Pons (tissue), 1 donor: ENCODE measurements at regions not wholly inside any gene's neighbourhood (a gene's known extent, or its start where the extent isn't known, plus 50 kb on each side); places are given as distances from the start of the nearest gene placed in this dataset.

Source experiments
- DNase-seq: peaks from one replicate; pipeline ENCODE4 v3.0.0-alpha.2; 2016; ENCODE audit warnings: low spot score

DNA sequence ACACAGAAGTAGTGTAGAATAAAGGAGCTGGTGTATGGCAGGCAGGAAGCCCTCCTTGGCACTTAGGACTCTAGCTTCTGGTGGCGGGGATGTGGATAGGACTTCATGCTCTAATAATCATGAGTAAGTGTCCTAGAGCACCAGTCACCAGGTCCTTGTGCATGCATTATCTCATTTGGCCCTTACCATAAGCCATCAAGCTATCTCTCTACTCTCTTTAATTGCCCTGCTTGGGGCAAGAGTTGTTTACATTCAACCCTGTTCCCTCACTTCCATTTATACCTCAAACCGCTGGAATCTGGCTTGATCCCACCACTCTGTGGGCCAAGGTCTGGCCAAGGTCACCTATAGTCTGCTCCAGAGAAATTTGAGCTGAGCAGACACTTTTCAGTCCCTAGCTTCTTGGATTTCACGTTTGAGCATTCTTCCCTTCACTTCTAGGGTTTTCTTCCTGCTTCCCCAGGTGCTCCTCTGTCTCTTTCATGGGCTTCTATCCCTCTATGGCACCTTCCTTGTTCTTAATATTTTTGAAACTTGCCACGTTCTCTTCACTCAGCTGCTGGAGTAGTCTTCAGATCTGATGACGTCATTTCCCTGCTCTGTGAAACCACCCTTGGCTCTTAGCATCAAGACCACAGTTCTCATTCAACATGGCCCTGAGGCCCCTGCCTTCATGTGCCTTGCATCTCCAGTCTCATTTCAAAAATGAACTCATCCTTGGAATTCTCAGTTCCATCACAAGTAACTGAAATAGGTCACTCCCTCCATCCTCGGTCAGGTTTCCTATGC is 94.9 kb upstream of the GATA6 start:
- DNase-seq = no peak

DNA sequence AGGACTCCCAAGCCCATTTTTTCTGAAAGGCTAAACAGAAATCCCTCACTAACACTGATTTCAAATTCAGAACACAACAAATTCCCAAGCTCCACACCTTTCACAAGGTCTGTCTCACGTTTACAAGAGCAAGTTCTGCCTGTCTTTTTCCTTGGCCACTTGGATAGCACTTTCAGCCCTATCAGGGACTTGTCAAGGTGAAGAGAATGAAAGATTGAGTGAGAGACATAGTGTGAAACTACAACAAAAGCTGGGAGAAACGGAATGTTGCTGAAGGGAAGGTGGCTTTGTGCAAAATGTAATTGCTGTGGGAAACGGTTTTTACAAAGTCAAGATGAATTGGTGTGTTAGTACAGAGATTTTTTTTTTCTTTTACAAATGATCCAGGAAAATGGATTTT is 89.4 kb upstream of the GATA6 start:
- DNase-seq = no peak

DNA sequence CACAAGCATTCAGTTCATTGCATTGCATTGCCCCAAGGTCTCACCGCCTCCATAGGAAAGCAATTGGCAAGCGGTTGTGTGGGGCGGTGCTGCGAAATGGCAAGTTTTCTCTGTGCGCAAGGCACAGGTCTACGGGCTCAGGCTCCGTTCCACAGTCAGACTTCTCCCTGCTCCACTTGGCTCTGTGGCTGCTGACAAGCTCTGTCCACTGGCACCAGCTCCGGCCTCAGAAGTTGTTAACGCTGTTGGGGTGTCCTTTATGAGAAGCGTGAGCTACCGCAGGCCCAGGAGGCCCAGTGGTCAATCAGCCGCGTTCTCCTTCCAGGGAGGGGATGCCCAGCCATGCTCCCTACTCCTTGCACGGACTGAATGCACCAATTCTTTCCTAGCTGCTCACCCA is 87.0 kb upstream of the GATA6 start:
- DNase-seq = no peak

DNA sequence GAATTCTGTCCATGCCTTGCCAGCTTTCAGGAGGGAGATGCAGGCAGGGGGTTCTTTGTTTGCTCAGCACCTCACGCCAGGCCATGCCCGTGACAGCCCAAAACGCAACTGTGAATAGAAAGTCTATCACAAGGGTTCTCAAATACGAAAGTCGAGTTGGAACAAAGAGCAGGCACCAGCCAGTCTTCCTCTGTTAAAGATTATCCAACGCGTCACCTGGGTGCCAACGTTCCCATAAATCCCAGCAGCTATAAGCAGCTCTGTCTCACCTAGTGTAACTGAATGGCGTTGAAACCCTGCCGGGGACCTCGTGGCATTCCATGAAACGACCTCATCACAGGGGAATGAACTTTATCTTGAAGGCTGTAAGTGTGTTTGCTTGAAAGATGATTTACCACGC is 84.8 kb upstream of the GATA6 start:
- DNase-seq = no peak

DNA sequence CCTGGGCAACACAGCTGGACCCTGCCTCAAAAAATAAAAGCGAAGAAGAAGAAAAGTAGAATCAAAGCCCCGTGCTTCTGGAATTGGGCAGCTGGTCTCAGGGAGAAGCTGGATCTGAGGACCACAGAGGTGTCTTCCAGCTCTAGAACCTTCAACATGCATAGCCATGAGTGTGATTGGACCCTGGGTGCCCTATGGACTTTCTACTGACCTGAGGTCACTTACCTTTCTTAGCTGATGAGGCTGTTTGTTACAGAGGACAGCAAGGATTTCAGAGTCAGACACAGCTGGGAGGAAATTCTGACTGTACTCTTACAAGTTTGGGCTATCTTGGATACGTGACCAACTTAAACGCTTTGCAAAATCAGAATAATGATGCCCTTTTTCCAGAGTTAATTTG is 82.4 kb upstream of the GATA6 start:
- DNase-seq = no peak

DNA sequence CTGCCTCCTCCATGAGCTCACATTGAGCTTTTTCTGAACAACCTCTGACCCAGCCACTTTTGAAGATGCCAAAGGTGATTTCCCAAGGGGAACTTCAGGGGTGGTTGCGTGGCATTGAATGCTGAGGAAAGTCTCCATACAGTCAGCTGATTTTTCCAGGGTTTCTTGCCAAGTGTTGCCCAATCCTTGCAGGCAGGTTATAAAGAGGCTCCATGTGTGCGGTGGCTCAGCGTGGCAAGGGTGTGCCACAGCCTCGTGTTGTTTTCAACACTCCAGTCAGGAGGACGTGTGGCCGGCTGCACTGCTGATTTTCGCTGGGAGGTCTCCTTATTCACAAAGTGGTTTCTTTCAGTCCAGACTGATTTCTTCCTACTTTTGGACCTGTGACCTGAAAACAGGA is 81.4 kb upstream of the GATA6 start:
- no peak for DNase-seq

DNA sequence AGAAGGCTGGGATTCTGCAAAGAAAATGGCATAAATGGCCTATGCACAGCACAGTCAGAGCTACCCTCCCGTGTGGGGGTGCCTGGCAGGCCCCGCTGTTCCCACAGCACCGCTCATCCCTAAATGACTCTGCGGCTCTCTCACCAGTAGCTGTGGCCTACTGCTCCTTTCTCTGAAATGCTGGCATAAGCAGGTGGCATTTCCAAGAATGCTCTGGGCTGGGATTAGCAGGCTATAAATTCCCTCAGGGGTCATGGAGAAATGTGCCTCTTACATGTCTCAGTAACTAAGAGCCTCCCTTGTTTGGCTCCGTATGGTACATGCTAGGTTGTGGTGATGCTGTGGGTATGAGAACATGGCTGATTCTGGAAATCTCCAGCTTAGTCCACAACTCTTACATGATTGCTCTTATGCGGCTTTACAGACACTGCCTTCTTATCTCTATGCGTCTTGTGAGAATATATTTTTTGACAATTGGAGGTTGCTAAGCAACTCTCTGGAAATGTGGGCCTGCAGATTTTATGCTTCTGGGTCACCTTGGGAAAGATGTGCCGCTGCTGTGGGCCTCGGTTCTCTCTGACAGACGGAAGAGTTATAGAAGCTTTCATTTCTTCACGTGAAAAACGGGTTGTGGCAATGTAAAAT is 80.3 kb upstream of the GATA6 start:
- no peak for DNase-seq

DNA sequence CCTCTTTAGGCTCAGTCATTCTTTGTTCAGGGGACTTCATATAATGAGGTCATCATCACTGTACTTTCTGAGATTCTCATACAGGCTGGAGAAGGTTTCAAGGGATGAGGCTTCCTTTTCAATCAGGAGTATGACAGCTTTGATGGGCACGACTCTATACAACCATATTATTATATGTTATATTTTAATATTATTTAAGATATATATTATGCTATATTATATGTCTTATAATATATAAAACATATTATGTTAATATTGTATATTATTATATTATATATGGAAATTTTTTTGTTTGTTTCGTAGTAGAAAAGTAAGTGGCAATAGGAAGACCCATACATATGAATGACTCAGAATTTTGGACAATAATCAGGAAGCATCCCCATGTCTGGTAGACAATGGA is 78.0 kb upstream of the GATA6 start:
- DNase-seq = no peak

DNA sequence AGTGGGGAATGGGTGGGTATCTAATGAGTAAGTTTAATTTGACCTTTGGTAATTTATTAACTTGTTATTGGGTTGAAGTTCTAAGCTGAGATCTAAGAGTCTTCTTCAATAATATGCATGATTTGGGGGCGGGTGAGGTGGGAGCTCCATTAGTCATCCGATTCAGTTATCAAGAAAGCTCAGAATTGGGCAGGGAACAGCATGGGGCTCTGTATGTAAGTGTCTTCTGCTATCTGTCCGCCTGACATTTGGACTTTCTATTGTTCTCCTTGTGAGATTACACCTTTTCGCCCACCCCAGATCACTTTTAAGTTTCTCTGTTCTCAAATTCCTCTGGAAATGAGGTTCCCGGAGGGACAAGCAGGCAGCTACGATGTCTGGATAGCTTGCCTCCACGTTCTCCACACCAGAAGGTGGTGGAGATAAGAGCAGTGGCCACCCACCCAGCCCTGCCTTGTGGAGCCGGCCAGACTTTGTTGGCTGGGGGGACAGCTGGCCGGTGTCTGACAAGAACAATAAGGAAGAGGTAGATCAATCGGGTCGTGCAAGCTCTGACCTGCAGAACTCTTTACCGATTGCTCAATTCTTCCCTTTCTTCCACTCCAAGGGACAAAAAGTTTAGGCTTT is 75.5 kb upstream of the GATA6 start:
- no peak for DNase-seq

DNA sequence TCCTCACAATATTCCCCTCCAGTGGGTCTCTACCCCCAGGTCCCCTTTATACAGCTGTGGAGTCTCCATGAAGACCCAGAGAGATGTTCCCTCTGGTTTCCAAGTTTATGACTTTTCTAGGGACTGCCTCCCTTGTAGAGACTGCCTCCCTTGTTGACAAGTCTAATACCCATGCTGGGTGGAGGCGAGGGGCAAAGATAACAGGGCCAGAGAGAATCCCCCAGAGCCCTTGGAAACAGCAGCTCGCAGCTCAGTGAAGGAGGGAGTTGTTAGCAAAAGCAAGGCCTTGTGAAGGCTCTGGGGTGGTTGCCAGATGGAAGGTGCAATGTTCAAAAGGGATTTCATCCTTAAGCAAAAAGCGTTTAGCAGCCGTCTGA is 75.0 kb upstream of the GATA6 start:
- no peak for DNase-seq

DNA sequence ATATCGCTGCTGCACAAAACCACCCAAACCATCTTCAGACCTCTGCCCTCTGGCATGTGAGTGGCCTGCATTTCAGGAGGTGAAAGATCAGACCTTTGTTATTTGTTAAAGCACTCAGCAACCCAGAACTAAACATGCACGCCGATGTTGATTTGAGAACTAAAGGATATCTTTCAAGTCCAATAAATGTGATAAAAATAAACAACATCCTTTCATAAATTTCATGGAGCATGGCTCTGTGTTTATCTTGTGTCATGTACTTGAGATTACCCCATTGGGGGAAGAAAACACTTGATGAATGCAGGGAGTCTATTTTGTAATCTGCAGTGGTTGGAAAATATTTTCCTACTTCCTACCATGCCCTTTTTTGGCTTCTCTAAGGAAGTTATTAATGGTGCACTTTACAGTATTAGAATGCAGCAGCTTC is 70.8 kb upstream of the GATA6 start:
- no peak for DNase-seq

DNA sequence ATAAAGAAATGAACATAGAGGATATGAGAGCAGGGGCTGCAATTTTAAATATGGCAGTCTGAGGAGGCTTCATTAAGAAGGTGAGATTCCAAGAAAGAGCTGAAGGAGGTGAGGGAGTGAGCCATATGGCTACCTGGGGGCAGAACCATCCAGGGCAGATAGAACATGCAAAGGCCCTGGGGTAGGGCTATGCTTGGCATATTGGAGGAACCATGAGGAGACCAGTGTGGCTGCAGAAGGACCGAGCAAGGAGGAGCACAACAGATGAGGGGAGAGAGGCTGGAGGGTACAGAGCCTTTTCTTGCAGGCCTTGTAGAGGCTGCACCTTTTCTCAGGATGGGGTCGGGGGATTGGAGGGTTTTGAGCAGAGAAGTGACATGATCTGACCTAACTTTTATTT is 69.5 kb upstream of the GATA6 start:
- no peak for DNase-seq

DNA sequence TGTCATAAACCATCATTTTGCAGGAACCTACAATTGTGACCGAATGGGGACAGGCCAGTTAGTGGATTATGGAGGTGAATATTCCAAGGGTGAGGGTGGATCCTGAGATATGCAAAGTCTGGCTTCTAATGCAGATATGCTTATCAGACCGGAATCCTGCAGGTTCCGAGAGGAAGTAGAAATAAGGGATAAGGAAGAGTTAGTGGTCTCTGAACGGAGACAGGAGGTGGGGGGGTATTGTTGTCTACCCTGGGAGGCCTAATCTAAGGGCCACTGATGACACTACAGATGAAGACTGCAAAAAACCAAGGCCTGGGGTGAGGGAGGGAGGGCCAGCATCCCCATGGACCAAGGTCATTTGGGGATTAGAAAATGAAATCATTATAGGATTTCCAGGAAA is 67.7 kb upstream of the GATA6 start:
- DNase-seq = no peak

DNA sequence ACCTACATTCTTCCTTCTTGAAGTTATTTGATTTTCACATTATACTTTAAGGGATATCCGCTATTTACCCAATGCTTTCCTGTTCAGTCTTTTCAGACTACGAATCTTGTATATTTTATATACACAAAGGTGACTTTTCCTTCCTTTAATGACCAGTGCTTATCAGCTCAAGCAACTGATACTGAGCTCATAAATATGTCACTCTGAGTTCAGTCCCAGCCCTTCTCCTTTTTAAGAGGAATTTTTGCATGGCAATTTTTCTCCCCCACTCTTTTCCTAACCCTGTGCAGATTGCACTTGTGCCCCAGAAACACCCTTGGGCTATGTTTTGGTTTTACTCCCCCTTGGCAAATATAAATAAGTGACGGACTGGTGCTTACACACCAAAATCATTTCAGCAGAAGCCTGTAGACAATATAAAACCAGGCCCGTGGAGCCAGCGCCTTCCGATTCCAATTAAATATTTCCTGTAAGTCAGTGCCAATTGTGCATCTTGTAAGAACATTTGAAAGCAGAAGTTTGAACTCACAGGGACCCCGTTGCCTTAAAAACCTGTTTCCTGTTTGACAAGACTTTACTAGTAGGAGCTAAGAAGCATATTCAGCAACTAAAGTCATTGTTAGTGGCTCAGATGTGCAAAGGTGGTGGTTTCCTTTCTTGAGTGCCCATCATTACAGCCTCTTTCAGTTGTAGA is 66.3 kb upstream of the GATA6 start:
- no peak for DNase-seq

DNA sequence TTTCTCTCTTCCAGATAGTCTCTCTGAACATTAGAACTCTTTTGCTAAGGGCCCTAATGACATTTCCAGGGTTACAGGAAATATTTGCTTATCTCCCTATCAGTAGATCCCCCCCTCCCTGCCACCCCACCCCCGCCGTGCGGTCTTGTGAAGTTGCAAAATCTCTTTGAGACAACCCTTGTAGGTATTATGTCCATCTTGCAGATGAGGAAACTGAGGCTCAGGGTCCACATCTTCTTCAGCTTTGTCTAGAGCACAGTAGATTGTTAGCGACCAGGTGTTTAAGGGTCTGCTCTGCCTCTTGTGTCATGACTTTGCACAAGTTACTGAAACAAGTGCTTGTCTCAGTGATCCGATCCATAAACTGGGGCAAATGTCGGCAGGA is 65.8 kb upstream of the GATA6 start:
- no peak for DNase-seq

DNA sequence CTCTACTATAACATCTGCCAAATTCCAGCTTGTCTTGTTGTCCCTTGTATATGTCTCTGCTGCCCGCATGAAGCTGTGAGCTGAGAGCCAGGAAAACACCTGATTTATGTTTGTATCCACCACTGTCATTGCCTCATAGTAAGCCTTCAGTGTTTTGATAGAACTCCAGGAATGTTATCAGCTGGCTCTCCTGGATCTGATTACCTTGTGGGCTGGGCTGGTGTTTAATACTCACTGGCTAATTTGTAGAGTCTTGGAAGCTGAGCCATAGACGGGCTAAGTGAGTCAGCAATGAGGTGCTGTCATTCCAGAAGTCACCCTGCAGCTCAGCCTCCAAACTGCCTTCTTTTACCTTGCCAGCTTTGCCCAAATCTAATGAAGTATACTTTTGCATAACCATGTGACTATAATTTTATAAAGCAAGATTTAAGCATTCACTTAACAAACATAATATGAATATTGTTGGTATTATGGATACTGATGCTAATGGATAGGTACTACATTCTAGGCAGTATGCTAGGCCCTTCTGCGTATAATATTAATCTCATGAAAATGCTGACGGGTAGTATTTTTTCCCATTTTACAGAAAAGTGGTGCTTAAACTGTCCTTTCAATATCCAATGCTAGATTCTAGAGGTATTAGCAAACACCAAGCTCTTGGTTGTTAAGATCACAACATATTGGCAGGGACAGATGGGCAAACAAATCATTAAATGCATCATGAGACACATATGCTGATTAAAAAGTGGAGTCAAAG is 62.7 kb upstream of the GATA6 start:
- DNase-seq = no peak

DNA sequence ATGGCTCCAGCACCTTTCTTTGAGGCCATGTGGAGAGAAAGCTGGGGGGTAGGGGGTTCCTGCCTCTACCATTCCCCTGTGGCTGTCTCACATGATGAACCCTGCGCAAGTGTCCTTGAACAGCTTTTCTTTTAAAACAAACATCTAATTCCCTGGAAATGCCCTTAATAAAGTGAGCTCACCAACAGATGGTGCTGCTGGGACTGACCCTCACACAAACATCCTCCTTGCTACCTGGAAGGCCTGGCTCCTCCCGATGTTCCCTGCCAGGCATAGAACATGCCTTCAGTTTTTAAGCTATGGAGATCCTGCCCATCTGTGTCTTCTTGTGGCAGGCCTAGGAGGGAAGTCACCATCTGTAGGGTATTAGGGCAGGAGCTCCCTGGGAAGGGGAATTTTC is 60.7 kb upstream of the GATA6 start:
- DNase-seq = no peak

DNA sequence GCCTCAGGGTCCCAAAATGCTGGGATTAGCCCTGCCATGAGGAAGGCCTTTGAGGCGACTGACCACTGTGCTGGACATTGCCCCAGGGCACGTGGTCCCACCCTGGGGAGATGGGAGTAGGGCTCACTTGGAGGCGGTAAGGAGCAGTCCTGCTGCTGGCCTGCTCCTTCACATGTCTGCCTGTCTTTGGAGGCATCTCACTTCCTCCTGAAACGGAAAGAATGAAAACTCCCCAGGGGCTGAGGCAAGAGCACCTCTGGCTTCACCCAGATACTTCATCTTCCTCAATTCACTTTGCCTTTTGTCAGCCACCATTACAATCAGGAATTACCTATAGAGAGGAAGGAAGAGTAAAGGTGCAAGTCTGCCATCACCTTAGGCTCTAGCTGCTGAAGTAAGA is 59.9 kb upstream of the GATA6 start:
- DNase-seq = no peak

DNA sequence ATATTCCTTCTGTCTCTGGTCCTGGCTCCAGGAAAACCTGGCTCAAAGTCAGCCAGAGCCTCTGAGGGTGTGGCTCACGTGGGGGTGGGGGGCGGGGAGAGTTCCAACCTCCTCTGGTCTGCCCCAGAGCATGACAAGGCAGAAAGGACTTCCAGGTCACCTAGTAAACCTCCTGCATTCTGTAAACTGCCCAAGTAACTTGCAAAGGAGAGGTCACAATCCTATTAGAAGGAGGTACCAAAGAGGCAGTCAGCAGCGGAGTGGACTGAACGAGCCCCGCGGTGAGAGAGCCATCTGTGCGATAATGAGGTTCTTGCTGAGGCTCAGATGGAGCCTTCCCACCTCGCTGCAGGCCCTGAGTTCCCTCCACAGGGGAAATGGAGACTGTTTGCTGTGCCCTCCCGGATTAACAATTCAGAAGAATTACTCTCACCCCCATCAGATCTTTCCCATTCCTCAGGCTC is 58.9 kb upstream of the GATA6 start:
- DNase-seq = no peak

DNA sequence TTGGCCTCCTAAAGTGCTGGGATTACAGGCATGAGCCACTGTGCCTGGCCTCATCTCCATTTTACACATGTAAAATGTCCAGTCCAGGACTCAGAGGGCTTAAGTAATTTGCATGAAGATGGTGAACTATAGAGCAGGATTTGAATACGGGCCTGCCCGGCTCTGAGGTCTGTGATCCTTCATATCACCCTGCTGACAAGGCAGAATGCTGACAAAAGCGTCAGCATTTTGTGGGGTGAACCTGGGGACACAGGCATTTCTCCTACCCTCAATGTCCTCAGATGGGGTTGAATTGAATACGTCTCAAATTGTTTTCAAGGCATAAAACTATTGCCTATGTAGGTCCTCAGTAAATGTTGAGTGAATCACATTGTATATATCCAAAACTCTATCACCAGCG is 57.2 kb upstream of the GATA6 start:
- DNase-seq = no peak

DNA sequence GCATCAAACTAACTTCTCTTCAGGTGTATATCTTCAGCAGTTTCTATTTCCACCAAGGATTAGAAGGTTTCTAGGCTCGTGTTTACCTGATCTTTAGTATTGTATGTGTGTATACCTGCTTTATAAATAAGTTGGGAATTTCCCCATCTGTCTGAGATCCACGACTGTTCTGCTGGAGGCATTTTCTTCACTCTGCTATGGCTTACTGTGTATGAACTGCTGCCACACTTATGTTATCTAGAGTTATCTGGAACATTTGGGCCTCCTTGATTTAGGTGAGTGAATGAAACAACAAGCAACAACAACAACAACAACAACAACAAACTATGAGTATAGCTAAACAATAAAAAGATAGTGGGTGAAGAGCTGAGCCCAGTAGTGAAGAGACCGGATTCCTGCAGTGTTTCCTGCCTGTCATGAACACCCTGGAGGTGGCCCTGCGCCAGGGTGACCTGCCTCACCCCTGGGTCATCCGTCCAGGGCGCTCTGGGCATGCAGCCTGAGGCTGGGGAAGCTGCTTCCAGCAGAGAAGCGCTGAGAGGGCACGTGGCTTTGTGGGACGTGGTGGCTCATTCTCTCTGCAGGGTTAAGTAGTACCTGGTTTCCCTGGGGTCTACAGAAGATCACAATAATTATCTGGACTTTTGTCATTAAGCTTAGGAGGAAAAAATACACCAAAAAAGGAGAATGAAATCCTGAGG is 56.1 kb upstream of the GATA6 start:
- DNase-seq = no peak
